Stimulated activated effector memory CD8-positive, alpha-beta T cell treated with anti-CD3 and anti-CD28 coated beads, Interleukin-12 subunit alpha, Interleukin-12 subunit beta, amount 100 ng/mL, for 72 hours (primary cell): ENCODE measurements at regions not wholly inside any gene's neighbourhood (a gene's known extent, or its start where the extent isn't known, plus 50 kb on each side); places are given as distances from the start of the nearest gene placed in this dataset.

Experiments
- ATAC-seq: fragments of 150-1000 bp; cut with Tn5 transposase; 2 replicates; pipeline ENCODE4 v1.10.0; 2021
- DNase-seq, 2 donors: peaks; one replicate each; pipeline ENCODE4 v3.0.0; 2021 to 2022; ENCODE audit warnings: low spot score in 2 of 2
- H3K27ac Mint-ChIP-seq: one replicate; pipeline ENCODE4 v1.8.0; 2022; ENCODE audit warnings: mild to moderate bottlenecking, mixed read lengths
- H3K36me3 Mint-ChIP-seq: one replicate; pipeline ENCODE4 v1.8.0; 2022; ENCODE audit warnings: mild to moderate bottlenecking, mixed read lengths
- H3K4me1 Mint-ChIP-seq: one replicate; pipeline ENCODE4 v1.8.0; 2022; ENCODE audit warnings: mixed read lengths
- H3K4me3 Mint-ChIP-seq: one replicate; pipeline ENCODE4 v1.8.0; 2022; ENCODE audit warnings: mild to moderate bottlenecking, mixed read lengths
- H3K9me3 Mint-ChIP-seq: one replicate; pipeline ENCODE4 v1.8.0; 2022; ENCODE audit warnings: mixed read lengths

DNA sequence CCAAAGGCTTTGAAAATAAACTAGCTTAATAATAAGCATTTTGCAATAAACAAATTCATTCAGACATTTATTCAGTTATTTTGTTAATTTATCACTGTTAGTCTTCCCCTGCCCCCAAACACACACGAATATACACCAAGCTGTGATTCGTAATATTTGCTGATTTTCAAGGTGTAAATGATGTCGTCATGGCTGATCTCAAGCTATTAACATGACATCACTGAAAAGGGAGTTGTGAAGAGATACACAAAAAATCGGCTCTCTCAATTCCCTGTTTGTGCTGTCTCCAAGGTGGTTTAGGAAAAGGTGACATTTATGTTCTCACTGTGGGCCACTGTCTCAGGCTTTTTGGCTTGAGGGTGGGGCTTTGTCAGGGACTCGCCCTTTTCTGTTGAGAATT lies 413.3 kb downstream of the CDH9 start:
- Mint-ChIP-seq H3K9me3 (peaks cover 12% of the 10 kb centered on the region), H3K4me1 (no peaks in the 10 kb centered on the region), H3K36me3 (no peaks in the 10 kb centered on the region), H3K4me3 (no peak overlapping the region), H3K27ac (no peak overlapping the region)
- DNase-seq (no peak), ATAC-seq (no peak)

DNA sequence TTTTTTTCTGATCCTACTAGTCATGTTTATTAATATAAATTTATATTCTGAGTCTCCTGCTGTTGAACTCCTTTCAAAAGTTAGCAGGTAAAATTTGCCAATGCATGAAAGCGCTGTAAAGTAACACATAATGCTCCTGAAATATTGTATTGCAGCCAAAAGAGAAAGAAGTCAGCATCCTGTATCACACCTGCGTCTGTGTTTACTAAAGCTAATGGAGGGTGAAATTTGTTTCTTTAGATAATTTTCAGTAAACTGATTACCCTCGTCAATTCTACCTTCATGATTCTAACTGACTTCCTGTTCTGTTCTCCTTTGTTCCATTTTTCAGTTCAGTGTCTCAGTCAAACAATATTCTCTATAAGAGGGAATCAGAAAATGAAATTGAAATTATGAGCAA lies 415.4 kb downstream of the CDH9 start:
- ATAC-seq, result no peak
- Mint-ChIP-seq H3K4me3 (no peak overlapping the region), H3K36me3 (no peaks in the 10 kb centered on the region), H3K9me3 (peaks cover 12% of the 10 kb centered on the region), H3K4me1 (no peaks in the 10 kb centered on the region), H3K27ac (no peak overlapping the region)
- DNase-seq, result no peak

DNA sequence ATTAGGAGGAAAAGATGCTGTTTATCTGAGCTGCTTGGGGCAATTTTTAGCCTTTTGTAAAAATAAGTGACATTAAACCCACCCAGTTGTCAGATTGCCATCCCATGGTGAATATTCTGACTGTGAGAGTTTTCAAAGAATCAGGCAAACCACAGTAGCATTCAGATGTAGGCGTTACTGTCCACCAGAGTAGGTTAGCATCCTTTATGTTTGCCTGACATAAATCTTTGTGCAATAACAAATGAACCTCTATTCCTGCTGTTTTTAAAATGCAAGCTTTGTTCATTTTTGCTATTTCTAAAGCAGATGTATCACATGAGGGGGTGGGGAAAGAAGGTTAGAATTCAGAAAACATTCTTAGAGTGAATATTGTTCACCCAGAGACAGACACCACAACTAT lies 427.8 kb downstream of the CDH9 start:
- DNase-seq (no peak), ATAC-seq (no peak)
- no peak overlapping the region for H3K27ac Mint-ChIP-seq
- peaks cover 22% of the 10 kb centered on the region for H3K9me3 Mint-ChIP-seq
- no peaks in the 10 kb centered on the region for H3K4me1 Mint-ChIP-seq
- no peak overlapping the region for H3K4me3 Mint-ChIP-seq
- no peaks in the 10 kb centered on the region for H3K36me3 Mint-ChIP-seq

DNA sequence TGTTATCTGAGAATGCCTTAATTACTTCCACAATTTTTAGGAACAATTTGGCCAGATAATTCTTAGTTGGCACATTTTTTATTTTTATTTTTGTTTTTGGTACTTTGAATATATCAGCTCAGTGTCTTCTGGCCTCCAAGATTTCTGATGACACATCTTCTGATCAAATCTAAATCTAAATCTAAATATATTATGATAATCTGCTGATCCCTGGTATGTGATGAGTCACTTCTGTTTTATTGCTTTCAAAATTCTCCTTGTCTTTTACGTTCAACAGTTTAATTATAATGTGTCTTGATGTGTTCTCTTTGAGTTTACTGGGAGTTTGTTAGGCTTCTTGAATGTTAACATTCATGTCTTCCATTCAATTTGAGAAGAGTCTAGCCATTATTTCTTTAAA lies 436.8 kb downstream of the CDH9 start:
- H3K9me3 Mint-ChIP-seq, result peaks cover 19% of the 10 kb centered on the region
- no peaks in the 10 kb centered on the region for H3K36me3 Mint-ChIP-seq
- no peaks in the 10 kb centered on the region for H3K4me1 Mint-ChIP-seq
- no peak overlapping the region for H3K4me3 Mint-ChIP-seq
- DNase-seq, result no peak
- H3K27ac Mint-ChIP-seq, result no peak overlapping the region
- ATAC-seq, result no peak

DNA sequence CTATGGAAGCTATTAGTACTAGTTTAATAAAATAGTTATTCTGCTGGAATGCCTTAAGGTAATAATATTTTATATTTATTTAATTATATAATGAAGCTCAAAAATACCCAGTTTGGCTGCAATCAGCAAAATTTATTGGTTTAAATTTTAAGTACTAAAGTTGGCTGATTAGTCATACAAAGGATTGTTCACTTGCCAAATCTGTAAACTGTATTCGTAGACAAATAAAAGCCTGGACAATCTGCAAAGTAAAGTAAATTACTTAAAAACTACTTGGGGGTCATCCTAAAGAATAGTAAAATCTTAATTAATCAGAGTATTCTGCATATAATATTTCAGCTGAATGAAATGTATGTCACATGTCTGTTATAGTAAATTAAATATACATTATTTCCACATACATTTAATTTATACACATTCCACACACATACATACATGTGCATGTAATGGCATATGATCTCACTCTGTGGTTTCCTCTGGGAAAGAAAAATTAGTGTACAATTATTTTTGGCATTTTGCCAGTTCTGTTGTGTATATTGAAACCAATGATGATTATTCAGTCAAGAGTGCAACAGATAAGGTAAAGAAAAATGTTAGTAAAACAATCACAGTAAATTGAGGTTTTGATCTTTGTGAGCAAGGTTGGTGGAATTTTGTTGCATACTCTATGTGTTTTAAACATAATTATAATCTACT lies 455.9 kb downstream of the CDH9 start:
- Mint-ChIP-seq H3K4me3 (no peak overlapping the region), H3K36me3 (no peaks in the 10 kb centered on the region), H3K27ac (no peak overlapping the region), H3K4me1 (no peaks in the 10 kb centered on the region), H3K9me3 (peaks cover 13% of the 10 kb centered on the region)
- no peak for DNase-seq
- no peak for ATAC-seq

DNA sequence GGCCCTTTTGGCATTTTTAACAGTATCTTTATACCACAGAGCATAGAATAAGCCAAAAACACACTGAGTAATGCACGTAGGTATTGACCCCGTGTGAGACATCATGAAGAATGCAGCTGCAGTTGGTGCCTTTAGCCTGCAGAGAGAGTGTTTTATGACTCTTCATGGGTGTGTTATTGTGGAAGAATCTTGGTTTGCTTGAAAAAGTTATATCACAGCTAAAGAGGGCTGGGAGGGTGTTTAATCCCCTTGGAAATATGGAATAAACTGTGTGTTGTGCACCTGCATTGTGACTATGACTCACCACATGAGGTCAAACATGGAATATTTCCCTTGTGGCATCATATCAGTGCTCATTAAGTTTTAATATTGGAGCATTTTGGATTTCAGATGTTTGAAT lies 458.7 kb downstream of the CDH9 start:
- no peak for ATAC-seq
- H3K27ac Mint-ChIP-seq, result no peak overlapping the region
- peaks cover 6% of the 10 kb centered on the region for H3K9me3 Mint-ChIP-seq
- no peaks in the 10 kb centered on the region for H3K4me1 Mint-ChIP-seq
- no peak overlapping the region for H3K4me3 Mint-ChIP-seq
- no peaks in the 10 kb centered on the region for H3K36me3 Mint-ChIP-seq
- no peak for DNase-seq

DNA sequence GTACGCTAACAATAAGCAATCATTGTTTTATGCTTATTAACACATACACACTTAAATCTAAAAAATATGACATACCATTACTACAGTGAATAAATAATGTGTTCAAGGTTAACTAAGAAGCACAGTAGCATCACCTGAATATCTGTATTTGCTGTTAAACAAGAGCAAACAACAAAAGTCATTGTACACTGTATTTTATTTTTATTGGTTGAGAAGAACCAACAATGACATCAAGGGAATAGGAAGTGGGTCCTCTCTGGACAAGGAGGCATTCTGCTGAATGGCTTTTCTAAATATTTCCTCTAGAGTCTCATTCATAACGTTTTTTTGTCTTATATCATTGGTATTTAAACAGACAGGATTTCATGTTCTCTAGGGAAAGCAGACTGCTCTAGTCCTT lies 460.4 kb downstream of the CDH9 start:
- H3K9me3 Mint-ChIP-seq, result peaks cover 5% of the 10 kb centered on the region
- DNase-seq (no peak), ATAC-seq (no peak)
- no peaks in the 10 kb centered on the region for H3K4me1 Mint-ChIP-seq
- no peaks in the 10 kb centered on the region for H3K36me3 Mint-ChIP-seq
- H3K4me3 Mint-ChIP-seq, result no peak overlapping the region
- H3K27ac Mint-ChIP-seq, result no peak overlapping the region

DNA sequence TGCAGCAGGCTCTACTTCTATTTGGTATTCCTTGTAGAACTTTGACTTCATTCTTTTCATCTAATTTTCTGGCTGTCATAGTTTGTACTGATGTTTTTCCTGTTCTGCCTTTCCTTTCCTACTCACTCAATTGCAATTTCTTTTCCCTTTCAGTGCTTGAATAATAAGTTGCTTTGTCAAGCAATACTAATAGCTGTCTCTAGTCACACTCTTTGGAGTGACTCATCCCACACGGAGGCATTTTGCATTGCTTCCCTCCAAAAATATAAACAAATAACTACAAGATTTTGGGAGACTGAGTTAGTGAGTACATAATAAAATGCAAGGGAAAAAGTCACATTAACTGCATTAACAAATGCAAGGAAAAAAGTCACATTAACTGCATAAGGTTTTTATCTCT lies 465.9 kb downstream of the CDH9 start:
- Mint-ChIP-seq H3K27ac (no peak overlapping the region), H3K4me3 (no peak overlapping the region), H3K4me1 (no peaks in the 10 kb centered on the region), H3K36me3 (no peaks in the 10 kb centered on the region), H3K9me3 (peaks cover 11% of the 10 kb centered on the region)
- DNase-seq, result no peak
- no peak for ATAC-seq

DNA sequence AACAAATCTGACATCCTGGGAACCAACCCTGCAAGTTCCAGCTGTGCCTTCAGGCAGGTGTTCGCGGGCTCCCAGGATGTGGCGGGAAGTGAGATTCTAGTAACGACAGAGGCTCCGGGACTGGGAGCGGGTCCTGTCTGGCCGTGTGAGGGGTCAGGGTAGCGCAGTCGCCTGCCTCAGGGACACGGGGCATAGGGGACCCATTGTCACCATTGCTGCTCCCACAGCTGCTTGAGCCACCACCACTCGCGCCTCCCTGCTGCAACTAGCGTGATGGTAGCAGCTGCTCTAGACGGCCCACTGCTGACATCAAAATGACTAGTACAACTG lies 468.5 kb downstream of the CDH9 start:
- no peak overlapping the region for H3K4me3 Mint-ChIP-seq
- no peak for ATAC-seq

DNA sequence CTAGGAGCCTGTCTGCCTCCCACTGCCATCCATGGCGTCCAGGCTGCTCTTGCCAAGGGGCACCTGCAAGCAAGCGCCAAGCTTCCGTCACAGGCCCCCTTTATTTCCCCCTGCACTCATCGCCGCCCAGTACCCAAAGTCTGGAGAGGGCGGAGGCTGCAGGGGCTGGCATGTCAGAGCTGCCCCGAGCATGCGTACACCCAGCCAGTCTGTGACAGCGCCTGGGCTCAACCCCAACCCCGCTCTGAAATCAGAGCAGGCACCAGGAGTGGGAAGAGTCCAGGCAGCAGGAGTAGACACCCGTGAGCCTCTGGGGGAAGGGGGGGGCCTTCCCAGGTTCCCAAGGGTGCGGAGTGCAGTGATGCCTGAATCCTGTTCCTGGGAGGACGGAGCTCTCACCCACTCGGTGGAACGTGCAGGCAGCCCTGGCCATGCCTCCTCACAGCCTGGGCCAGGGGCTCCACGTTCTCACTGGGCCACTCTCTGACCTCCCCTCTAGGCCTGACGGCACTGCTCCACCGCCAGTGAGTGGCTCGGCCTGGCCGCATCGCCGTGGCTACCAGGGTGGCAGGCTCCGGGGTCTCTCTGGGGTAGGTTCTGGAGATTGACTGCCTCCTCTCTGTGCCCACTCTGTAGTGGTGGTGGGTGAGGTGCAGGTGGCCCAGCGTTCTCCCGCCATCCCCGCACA lies 469.0 kb downstream of the CDH9 start:
- no peak overlapping the region for H3K27ac Mint-ChIP-seq
- ATAC-seq, result peak; percentile 34
- H3K4me1 Mint-ChIP-seq, result no peaks in the 10 kb centered on the region
- no peaks in the 10 kb centered on the region for H3K36me3 Mint-ChIP-seq
- no peak overlapping the region for H3K4me3 Mint-ChIP-seq
- DNase-seq, result no peak
- peaks cover 11% of the 10 kb centered on the region for H3K9me3 Mint-ChIP-seq

More for the DNA sequence above, 468.5 kb downstream of the CDH9 start:
- Mint-ChIP-seq H3K4me1 (no peaks in the 10 kb centered on the region), H3K27ac (no peak overlapping the region), H3K9me3 (peaks cover 13% of the 10 kb centered on the region), H3K36me3 (no peaks in the 10 kb centered on the region)
- no peak for DNase-seq

DNA sequence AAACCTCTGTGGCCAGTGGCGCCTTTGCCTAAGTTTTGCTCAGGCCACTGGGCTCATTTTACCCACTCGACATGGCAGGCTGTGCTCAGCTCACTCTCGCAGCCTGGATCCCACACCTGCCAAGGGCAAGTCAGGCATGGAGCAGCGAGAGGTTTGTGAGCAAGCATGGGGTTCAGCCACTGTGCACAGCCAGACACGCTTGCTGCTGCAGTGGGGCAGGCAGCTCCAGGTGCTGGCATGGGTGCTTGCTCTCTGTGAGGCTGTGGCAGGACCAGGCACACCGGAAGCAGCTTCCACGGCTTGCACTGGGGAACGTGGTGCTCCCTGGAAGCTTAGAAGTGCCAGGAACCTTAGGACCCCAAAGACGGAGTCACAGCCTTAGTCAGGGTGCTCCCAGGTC lies 470.1 kb downstream of the CDH9 start:
- ATAC-seq, result no peak
- Mint-ChIP-seq H3K4me1 (no peaks in the 10 kb centered on the region), H3K9me3 (peaks cover 11% of the 10 kb centered on the region), H3K36me3 (no peaks in the 10 kb centered on the region), H3K27ac (no peak overlapping the region), H3K4me3 (no peak overlapping the region)
- no peak for DNase-seq

DNA sequence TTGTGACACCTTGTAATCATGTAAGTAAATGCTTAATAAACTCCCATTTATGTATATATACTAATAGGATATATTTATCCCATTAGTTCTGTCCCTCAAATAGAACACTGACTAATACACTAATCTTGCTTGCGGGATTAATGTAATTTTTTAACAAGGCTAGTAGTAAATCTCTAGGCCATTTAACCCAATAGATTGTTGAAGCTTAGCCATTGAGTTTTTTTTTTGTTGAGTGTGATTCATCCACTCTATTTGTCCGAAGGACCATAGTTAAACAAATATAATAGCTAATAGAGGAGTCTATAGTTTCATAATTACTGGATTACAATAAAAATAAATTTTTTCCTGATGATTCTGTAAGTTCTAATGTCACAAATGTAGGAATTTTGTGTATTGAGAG lies 474.4 kb downstream of the CDH9 start:
- Mint-ChIP-seq H3K27ac (no peak overlapping the region), H3K9me3 (peaks cover 5% of the 10 kb centered on the region), H3K4me1 (no peaks in the 10 kb centered on the region), H3K36me3 (no peaks in the 10 kb centered on the region), H3K4me3 (no peak overlapping the region)
- ATAC-seq (no peak), DNase-seq (no peak)

DNA sequence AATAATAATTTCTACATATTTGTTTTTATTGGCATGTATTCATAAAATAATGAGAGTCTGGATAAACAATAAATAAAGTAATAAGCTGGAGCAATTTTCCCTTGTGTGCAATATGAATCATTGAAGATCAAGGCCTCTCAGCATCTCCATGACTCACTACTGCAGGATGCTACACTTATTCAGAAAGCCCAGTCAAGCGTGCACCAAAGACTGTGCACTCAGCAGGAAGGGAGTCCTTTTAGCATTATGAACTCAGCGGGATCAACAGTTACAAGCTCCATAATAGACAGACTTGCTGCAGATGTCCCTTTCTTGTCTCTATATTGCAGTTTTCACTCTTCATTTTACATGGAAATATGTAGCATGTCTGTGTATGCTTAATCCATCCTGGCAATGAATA lies 485.3 kb downstream of the CDH9 start:
- H3K36me3 Mint-ChIP-seq, result no peaks in the 10 kb centered on the region
- H3K9me3 Mint-ChIP-seq, result peaks cover 19% of the 10 kb centered on the region
- ATAC-seq (no peak), DNase-seq (no peak)
- H3K4me3 Mint-ChIP-seq, result no peak overlapping the region
- no peaks in the 10 kb centered on the region for H3K4me1 Mint-ChIP-seq
- H3K27ac Mint-ChIP-seq, result no peak overlapping the region

DNA sequence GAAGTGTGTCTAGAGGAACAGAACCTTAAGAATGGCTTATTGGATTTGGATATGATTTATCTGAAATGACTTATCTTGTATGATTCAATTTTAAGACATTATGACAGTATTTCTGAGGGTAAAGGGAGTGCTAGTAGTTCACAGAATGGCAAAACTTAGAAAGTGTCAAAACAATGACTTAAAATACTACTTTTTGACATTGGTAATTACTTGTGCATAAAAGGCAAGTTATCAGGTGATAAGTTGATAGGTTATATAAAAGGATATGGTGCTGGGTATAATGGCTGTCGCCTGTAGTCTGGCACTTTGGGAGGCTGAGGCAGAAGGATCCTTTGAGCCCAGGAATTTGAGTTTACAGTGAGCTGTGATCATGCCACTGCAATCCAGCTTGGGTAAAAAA lies 494.4 kb downstream of the CDH9 start:
- Mint-ChIP-seq H3K9me3 (peaks cover 16% of the 10 kb centered on the region), H3K36me3 (no peaks in the 10 kb centered on the region), H3K4me3 (no peak overlapping the region), H3K27ac (no peak overlapping the region), H3K4me1 (no peaks in the 10 kb centered on the region)
- DNase-seq (no peak), ATAC-seq (no peak)

DNA sequence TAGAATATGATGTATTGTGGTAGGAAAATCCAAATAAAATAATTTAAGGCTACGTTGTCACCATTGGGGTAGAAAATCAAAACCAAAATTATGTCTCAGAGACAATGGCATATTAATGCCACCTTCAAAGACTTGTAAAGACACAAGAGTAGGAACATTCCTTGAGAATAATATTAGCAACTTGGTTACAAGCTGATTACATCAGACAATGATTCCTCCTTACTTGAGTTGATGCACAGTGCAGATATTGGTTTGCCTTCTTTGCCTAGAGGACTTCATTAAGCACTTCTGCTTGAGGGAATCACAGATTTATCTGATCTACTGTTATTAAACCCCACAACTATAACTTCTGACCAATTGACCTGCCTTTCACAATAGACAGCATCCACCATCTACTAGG lies 500.2 kb downstream of the CDH9 start:
- no peaks in the 10 kb centered on the region for H3K36me3 Mint-ChIP-seq
- DNase-seq, result no peak
- no peaks in the 10 kb centered on the region for H3K4me1 Mint-ChIP-seq
- H3K27ac Mint-ChIP-seq, result no peak overlapping the region
- H3K4me3 Mint-ChIP-seq, result no peak overlapping the region
- no peak for ATAC-seq
- peaks cover 9% of the 10 kb centered on the region for H3K9me3 Mint-ChIP-seq

DNA sequence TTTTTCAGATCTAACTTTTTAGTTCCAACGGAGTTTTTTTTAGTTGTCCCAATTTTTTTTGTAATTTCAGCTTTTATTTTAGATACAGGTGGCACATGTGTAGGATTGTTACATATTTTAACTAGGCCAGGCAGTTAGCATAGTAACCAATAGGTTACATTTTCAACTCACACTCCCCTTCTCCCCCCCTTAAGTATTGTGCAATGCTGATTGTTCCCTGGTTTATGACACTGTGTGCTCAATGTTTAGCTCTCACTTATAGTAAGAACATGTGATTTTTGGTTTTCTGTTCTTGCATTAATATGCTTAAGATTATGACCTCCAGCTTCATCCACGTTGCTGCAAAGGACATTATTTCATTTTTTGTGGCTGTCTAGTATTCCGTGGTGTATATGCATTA lies 503.2 kb downstream of the CDH9 start:
- Mint-ChIP-seq H3K4me1 (no peaks in the 10 kb centered on the region), H3K36me3 (no peaks in the 10 kb centered on the region), H3K9me3 (peaks cover 11% of the 10 kb centered on the region), H3K4me3 (no peak overlapping the region), H3K27ac (no peak overlapping the region)
- ATAC-seq (no peak), DNase-seq (no peak)
